Body of pancreas (tissue), 4 donors: ENCODE measurements at regions not wholly inside any gene's neighbourhood (a gene's known extent, or its start where the extent isn't known, plus 50 kb on each side); places are given as distances from the start of the nearest gene placed in this dataset.

Experiments used
- POLR2A ChIP-seq, 3 donors: fragments of 450-650 bp; IDR thresholded peaks; one replicate each; pipeline ENCODE4 v1.6.1; 2016; ENCODE audit warnings: antibody characterized with exemption in 3 of 3, mild to moderate bottlenecking in 2 of 3
- TF ChIP-seq, protein P1 (sequence below), 7 experiments: fragments of 450-650 bp in 4 of 7; fragments of 200-600 bp in 3 of 7; sonication (generic) in 3 of 7; IDR thresholded peaks; one replicate each; pipeline ENCODE4 v1.5.1; 2016 to 2019; ENCODE audit warnings: antibody characterized with exemption in 7 of 7

DNA sequence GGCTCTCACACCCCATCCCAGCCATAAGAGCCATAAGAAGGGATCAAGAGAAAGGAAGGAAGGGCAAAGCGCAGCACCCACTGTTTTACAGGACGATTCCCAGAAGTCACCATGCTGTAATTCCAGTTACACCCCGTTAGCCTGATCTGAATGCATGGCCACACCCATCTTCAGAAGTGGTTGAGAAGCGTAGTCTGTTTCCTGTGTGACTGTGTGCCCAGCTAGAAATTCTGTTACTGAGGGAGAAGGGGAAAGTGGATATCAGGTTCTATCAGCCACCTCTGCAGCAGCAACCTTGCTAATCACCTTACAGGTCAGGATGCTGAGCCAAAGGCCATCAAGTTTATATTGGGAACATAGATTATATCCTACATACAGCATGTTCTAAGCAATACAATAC, 260.0 kb downstream of the ABHD5 start:
- TF ChIP-seq, protein P1, sequence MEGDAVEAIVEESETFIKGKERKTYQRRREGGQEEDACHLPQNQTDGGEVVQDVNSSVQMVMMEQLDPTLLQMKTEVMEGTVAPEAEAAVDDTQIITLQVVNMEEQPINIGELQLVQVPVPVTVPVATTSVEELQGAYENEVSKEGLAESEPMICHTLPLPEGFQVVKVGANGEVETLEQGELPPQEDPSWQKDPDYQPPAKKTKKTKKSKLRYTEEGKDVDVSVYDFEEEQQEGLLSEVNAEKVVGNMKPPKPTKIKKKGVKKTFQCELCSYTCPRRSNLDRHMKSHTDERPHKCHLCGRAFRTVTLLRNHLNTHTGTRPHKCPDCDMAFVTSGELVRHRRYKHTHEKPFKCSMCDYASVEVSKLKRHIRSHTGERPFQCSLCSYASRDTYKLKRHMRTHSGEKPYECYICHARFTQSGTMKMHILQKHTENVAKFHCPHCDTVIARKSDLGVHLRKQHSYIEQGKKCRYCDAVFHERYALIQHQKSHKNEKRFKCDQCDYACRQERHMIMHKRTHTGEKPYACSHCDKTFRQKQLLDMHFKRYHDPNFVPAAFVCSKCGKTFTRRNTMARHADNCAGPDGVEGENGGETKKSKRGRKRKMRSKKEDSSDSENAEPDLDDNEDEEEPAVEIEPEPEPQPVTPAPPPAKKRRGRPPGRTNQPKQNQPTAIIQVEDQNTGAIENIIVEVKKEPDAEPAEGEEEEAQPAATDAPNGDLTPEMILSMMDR (IDR thresholded peaks at IDR 0.05): no peak
- no peak for TF ChIP-seq POLR2A (IDR thresholded peaks at IDR 0.05)
